Neural cell (in vitro differentiated cells): ENCODE measurements at regions not wholly inside any gene's neighbourhood (a gene's known extent, or its start where the extent isn't known, plus 50 kb on each side); places are given as distances from the start of the nearest gene placed in this dataset.

Experiments
- H2AFZ ChIP-seq: fragments of 200-600, 300-800 bp; sonication (generic), shearing (Covaris generic); 2 replicates; pipeline ENCODE4 v1.6.0; 2014; ENCODE audit warnings: low read depth, mild to moderate bottlenecking, antibody characterized with exemption, low read length, moderate library complexity
- H3F3A ChIP-seq: fragments of 200-600 bp; shearing (Covaris generic); 2 replicates; pipeline ENCODE4 v1.6.1; 2016; ENCODE audit warnings: mild to moderate bottlenecking, moderate library complexity, mixed read lengths, antibody characterized with exemption, low read length; ENCODE audit not compliant: insufficient read depth, poor library complexity, severe bottlenecking
- H3K27ac ChIP-seq: fragments of 200-600, 300-800 bp; sonication (generic), shearing (Covaris generic); 2 replicates; pipeline ENCODE4 v1.5.1; 2014; ENCODE audit warnings: mild to moderate bottlenecking, low read length, moderate library complexity
- H3K27me3 ChIP-seq: fragments of 300-800, 200-600 bp; sonication (generic), shearing (Covaris generic); 2 replicates; pipeline ENCODE4 v1.6.0; 2014; ENCODE audit warnings: mild to moderate bottlenecking, low read depth, low read length, moderate library complexity; ENCODE audit not compliant: insufficient read depth
- H3K36me3 ChIP-seq: fragments of 300-800, 200-600 bp; sonication (generic), shearing (Covaris generic); 2 replicates; pipeline ENCODE4 v1.5.1; 2014; ENCODE audit warnings: mild to moderate bottlenecking, antibody characterized with exemption, low read length, moderate library complexity; ENCODE audit not compliant: insufficient read depth
- H3K4me2 ChIP-seq: fragments of 300-800, 200-600 bp; sonication (generic), shearing (Covaris generic); 2 replicates; pipeline ENCODE4 v1.6.0; 2014; ENCODE audit warnings: mild to moderate bottlenecking, low read length
- H3K4me3 ChIP-seq: fragments of 300-800, 200-600 bp; sonication (generic), shearing (Covaris generic); 2 replicates; pipeline ENCODE4 v1.5.1; 2014; ENCODE audit warnings: mild to moderate bottlenecking, low read length, moderate library complexity
- H3K79me2 ChIP-seq: fragments of 200-600 bp; shearing (Covaris generic); replicated peaks from 2 replicates; pipeline ENCODE4 v1.6.0; 2014; ENCODE audit warnings: mild to moderate bottlenecking, low read length, moderate library complexity; ENCODE audit not compliant: insufficient read depth
- H3K9ac ChIP-seq: fragments of 300-800, 200-600 bp; sonication (generic), shearing (Covaris generic); 2 replicates; pipeline ENCODE4 v1.6.1; 2016; ENCODE audit warnings: mild to moderate bottlenecking, low read length, mixed read lengths
- H3K9me2 ChIP-seq: fragments of 200-600 bp; shearing (Covaris generic); 2 replicates; pipeline ENCODE4 v1.6.1; 2016; ENCODE audit warnings: mild to moderate bottlenecking, low read length, mixed read lengths; ENCODE audit not compliant: insufficient read depth
- H3K9me3 ChIP-seq: fragments of 200-600, 300-800 bp; sonication (generic), shearing (Covaris generic); 2 replicates; pipeline ENCODE4 v1.6.1; 2016; ENCODE audit warnings: mild to moderate bottlenecking, mixed run types, low read length, moderate library complexity, mixed read lengths
- H4K20me1 ChIP-seq: fragments of 200-600 bp; shearing (Covaris generic); 2 replicates; pipeline ENCODE4 v1.6.1; 2016; ENCODE audit warnings: mild to moderate bottlenecking, mixed run types; ENCODE audit not compliant: insufficient read depth
- CTCF ChIP-seq: fragments of 450-650 bp; IDR thresholded peaks from 2 replicates; pipeline ENCODE4 v1.5.1; 2014; ENCODE audit warnings: antibody characterized with exemption, mild to moderate bottlenecking, moderate library complexity; ENCODE audit not compliant: poor library complexity, severe bottlenecking
- EP300 ChIP-seq: fragments of 450-650 bp; conservative IDR thresholded peaks from 2 replicates; pipeline ENCODE4 v1.6.1; 2014; ENCODE audit warnings: antibody characterized with exemption, mild to moderate bottlenecking, moderate library complexity; ENCODE audit not compliant: poor library complexity, severe bottlenecking
- EZH2 ChIP-seq: fragments of 200-600, 300-800 bp; shearing (Covaris generic), sonication (generic); IDR thresholded peaks from 2 replicates; pipeline ENCODE4 v1.6.1; 2014; ENCODE audit warnings: antibody characterized with exemption, low read length, borderline replicate concordance, mild to moderate bottlenecking; ENCODE audit not compliant: insufficient read depth, poor library complexity, severe bottlenecking
- MXI1 ChIP-seq: fragments of 450-650 bp; conservative IDR thresholded peaks from 2 replicates; pipeline ENCODE4 v1.6.1; 2014; ENCODE audit warnings: antibody characterized with exemption, mild to moderate bottlenecking; ENCODE audit not compliant: poor library complexity, severe bottlenecking
- POLR2AphosphoS5 ChIP-seq: IDR thresholded peaks from 2 replicates; pipeline ENCODE4 v1.6.1; 2012
- RAD21 ChIP-seq: fragments of 450-650 bp; conservative IDR thresholded peaks from 2 replicates; pipeline ENCODE4 v1.6.1; 2014; ENCODE audit warnings: antibody characterized with exemption, mild to moderate bottlenecking, moderate library complexity
- REST ChIP-seq: IDR thresholded peaks from 2 replicates; pipeline ENCODE4 v1.6.1; 2012; ENCODE audit warnings: borderline replicate concordance
- SMC3 ChIP-seq: fragments of 450-650 bp; conservative IDR thresholded peaks from 2 replicates; pipeline ENCODE4 v1.6.1; 2014; ENCODE audit warnings: antibody characterized with exemption, mild to moderate bottlenecking, moderate library complexity; ENCODE audit not compliant: poor library complexity
- TAF1 ChIP-seq: IDR thresholded peaks from 2 replicates; pipeline ENCODE4 v1.6.1; 2012; ENCODE audit warnings: low read depth

GRCh38 chr5:159824188-159825161 is 91.8 kb upstream of the ADRA1B start:
- Histone ChIP-seq H3K27ac (no peak overlapping the region), H3K4me3 (no peak overlapping the region), H3K4me2 (no peak overlapping the region), H3K9ac (no peak overlapping the region), H3K79me2 (no peaks in the 10 kb centered on the region), H2AFZ (no peak overlapping the region), H3K9me2 (no peaks in the 10 kb centered on the region), H3K9me3 (no peaks in the 10 kb centered on the region), H4K20me1 (no peaks in the 10 kb centered on the region), H3F3A (no peaks in the 10 kb centered on the region), H3K27me3 (no peaks in the 10 kb centered on the region), H3K36me3 (no peaks in the 10 kb centered on the region)
- TF ChIP-seq POLR2AphosphoS5: no peak
- no peak for TF ChIP-seq MXI1
- TF ChIP-seq TAF1: no peak
- TF ChIP-seq REST: no peak
- no peak for TF ChIP-seq RAD21
- no peak for TF ChIP-seq CTCF
- TF ChIP-seq EP300: no peak
- TF ChIP-seq SMC3: no peak

GRCh38 chr5:159825551-159826051 is 90.7 kb upstream of the ADRA1B start:
- H3K9me2 ChIP-seq: no peaks in the 10 kb centered on the region
- no peaks in the 10 kb centered on the region for H4K20me1 ChIP-seq
- H3F3A ChIP-seq: no peaks in the 10 kb centered on the region
- H2AFZ ChIP-seq: no peak overlapping the region
- no peaks in the 10 kb centered on the region for H3K9me3 ChIP-seq
- no peaks in the 10 kb centered on the region for H3K36me3 ChIP-seq
- TF ChIP-seq EZH2: no peak
- TF ChIP-seq CTCF: no peak
- no peak for TF ChIP-seq MXI1
- TF ChIP-seq TAF1: no peak
- TF ChIP-seq RAD21: no peak
- TF ChIP-seq REST: no peak
- TF ChIP-seq EP300: no peak
- no peak for TF ChIP-seq POLR2AphosphoS5
- TF ChIP-seq SMC3: no peak
- H3K9ac ChIP-seq: no peak overlapping the region
- H3K27me3 ChIP-seq: no peaks in the 10 kb centered on the region
- no peak overlapping the region for H3K4me2 ChIP-seq
- no peak overlapping the region for H3K27ac ChIP-seq
- H3K4me3 ChIP-seq: no peak overlapping the region
- no peaks in the 10 kb centered on the region for H3K79me2 ChIP-seq
